DMS53 treated with DMSO at 0.1 percent for 48 hours (cell line): ENCODE measurements at regions not wholly inside any gene's neighbourhood (a gene's known extent, or its start where the extent isn't known, plus 50 kb on each side); places are given as distances from the start of the nearest gene placed in this dataset.
"Not testable (repeated sequence)": the region's sequence is repeated elsewhere in the genome, so short reads cannot be mapped to it uniquely, and the experiment has no call there.

Source experiments
- DNase-seq: peaks from one replicate; lab custom pipeline; 2025; ENCODE audit not compliant: unreplicated experiment; lab: John Stamatoyannopoulos, UW

DNA sequence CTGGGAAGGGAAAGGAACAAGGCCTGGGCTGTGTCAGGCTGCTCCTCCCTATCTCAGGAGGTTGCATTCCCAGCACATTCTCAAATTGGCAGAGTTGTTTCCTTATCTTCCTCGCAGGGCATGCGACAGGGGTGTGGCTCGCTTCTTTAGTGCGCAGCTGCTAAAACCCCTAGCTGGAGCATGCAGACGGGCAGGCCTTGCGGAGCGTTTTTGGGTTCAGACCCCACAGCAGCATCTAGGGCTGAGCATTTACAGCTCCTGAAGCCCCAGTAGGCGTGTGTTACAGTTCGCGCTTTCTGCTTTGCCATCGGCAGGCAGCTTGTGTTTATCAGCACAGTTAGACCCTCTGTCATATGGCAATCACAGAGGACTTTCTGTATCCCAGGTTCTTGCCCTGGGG lies 392.4 kb downstream of the TECRL start:
- DNase-seq = no peak

GRCh38 chr4:64014647-64015046 lies 394.6 kb downstream of the TECRL start:
- no peak for DNase-seq

DNA sequence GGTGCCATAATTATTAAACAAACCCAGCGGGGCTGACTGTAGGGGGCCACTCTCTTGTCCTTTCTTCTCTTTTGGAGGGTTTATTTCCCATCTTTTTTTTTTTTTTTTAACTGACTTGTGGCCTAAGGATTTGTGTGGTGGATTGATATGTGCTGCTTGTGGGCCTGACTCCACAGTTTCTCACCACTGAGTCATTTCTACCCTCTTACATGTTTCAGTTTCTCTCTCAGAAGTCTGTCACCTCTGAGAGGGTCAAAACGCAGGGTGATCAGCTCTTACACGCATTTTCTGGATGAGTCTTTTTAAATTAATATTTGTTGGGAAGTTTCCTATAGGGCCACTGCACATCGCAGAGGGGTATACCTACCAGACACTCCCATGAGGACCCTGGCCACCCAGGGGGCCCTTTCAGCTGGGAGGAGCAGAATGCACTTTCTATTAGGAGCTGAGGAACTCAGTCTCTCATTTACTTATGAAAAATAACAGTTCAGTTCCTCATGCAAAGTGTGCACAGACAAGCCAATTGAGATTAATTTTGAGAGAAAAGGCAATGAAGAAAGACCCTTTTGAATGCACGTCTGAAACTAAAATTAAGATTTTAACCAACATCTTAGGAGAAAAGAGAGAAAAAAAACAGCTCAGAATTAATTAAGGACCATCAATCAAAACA lies 407.9 kb downstream of the TECRL start:
- DNase-seq = no peak

DNA sequence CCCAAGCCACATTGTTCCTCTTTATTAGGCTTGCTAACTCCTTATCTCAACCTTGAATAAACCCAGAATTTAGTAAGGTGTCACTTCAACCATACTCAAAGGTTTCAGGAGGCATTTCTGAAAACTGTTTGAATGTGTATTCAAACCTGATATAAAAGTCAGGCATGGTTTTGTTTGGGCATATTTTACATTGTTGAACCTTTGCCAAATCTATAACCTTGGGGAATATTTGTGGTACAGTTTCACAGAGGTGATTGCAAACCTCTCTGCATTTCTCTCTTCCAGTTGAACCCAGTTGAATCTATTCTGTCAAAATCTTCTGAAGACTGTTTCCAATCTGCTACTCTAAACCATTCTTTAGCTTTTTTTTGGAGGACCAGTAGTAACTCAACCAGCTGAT lies 409.0 kb downstream of the TECRL start:
- DNase-seq = no peak

GRCh38 chr4:63986253-63986652 lies 423.0 kb downstream of the TECRL start:
- DNase-seq = no peak

- DNase-seq = no peak
These were observed 426.0 kb downstream of the TECRL start for GRCh38 chr4:63983224-63983623.

GRCh38 chr4:63965875-63966274 lies 443.4 kb downstream of the TECRL start:
- DNase-seq = no peak

DNA sequence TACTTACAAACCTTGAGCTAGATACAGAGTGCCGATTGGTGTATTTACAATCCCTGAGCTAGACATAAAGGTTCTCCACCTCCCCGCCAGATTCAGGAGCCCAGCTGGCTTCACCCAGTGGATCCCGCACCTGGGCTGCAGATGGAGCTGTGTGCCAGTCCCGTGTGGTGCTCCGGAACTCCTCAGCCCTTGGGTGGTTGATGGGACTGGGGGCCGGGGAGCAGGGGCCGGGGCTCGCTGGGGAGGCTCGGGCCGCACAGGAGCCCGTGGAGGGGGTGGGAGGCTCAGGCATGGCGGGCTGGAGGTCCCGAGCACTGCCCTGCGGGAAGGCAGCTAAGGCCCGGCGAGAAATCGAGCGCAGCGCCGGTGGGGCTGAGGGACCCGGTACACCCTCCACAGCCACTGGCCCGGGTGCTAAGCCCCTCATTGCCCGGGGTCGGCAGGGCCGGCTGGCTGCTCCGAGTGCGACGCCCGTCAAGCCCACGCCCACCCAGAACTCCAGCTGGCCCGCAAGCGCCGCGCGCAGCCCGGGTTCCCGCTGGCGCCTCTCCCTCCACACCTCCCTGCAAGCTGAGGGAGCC lies 466.5 kb downstream of the TECRL start:
- not testable (repeated sequence) for DNase-seq

GRCh38 chr4:63937961-63938360 lies 471.3 kb downstream of the TECRL start:
- no peak for DNase-seq

- DNase-seq = no peak
These were observed 487.1 kb downstream of the TECRL start for GRCh38 chr4:63922146-63922545.

DNA sequence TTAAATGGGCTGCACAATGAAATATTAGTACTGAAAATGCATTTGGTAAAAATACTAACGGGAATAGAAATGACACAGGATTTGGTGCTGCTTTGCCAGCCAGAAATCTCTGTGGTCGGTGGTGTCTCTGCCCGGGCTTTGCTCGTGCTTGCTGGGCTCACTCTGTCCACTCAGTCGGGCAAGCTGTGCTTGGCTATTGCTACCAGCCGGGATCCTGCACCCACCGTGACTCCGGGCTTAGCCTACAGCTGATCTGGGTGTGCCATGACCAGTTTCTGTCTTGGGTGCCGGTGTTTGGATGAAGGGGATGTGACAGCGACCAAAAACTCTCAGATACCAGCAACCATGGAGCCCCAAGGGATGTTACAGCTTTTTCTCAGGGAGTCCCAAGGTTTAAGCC lies 487.7 kb downstream of the TECRL start:
- no peak for DNase-seq

GRCh38 chr4:63919636-63920365 lies 489.4 kb downstream of the TECRL start:
- no peak for DNase-seq

- DNase-seq = no peak
These were observed 502.5 kb downstream of the TECRL start for GRCh38 chr4:63906660-63907183.

- DNase-seq = no peak
These were observed 505.0 kb downstream of the TECRL start for GRCh38 chr4:63904201-63904600.

DNA sequence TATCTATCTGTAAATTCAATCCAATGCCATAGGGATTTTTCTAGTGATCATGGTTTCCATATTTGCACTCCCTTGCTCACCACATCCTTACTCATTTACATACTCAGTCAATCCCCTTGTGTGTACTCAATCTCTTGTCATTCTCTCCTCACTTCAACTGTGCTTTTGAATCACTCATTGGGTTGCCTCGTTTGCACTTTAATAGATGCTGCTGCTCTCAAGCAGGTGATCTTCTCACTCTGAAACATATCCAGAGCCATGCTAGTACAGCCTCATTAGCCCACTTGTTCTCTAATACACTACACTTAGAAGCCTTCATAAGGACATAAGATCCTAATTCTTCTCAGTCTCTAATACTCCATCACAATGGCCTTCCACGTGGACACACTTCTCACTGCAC lies 507.9 kb downstream of the TECRL start:
- no peak for DNase-seq

DNA sequence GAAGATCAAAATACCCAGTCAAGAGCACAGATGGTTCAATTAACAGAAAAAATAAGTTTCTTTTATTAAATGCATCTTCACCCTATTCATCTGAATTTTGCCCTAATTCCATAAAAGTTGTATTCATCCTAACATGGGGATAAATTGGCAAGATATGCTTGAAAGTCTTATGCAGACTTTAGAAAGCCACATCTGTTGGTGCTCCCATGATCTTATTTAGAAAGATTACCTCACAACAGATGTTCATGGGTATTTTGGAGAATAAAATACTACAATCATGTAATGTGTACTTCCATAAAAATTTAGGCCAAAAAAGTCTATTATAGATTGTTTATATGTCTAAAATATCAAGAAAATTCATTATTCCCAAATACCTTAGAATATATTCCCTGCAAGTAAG lies 510.3 kb downstream of the TECRL start:
- no peak for DNase-seq

- no peak for DNase-seq
These were observed 515.1 kb downstream of the TECRL start for GRCh38 chr4:63894161-63894560.

GRCh38 chr4:63869370-63869769 lies 539.9 kb downstream of the TECRL start:
- no peak for DNase-seq

GRCh38 chr4:63851496-63851895 lies 557.8 kb downstream of the TECRL start:
- no peak for DNase-seq

- no peak for DNase-seq
These were observed 568.0 kb downstream of the TECRL start for GRCh38 chr4:63841266-63841665.

GRCh38 chr4:63831590-63832155 lies 577.6 kb downstream of the TECRL start:
- no peak for DNase-seq
